ENCODE measurements at regions not wholly inside any gene's neighbourhood (a gene's known extent, or its start where the extent isn't known, plus 50 kb on each side); places are given as distances from the start of the nearest gene placed in this dataset.

GRCh38 chr11:64477675-64478074 lies 78.1 kb upstream of the SLC22A11 start:
- H3F3A ChIP-seq (ENCODE audit: insufficient read depth, low read length): no peaks in the 10 kb centered on the region
- H3K4me3 ChIP-seq (ENCODE audit: low read length): no peak overlapping the region
- no peaks in the 10 kb centered on the region for H3K4me1 ChIP-seq (ENCODE audit: low read length)
- H3K9me2 ChIP-seq (replicated peaks; ENCODE audit: insufficient read depth, low read length): no peaks in the 10 kb centered on the region
- H4K20me1 ChIP-seq (ENCODE audit: insufficient read depth, low read length): no peaks in the 10 kb centered on the region
- no peaks in the 10 kb centered on the region for H3K36me3 ChIP-seq (replicated peaks; ENCODE audit: insufficient read depth, low read length)
- no peak overlapping the region for H3K27ac ChIP-seq (ENCODE audit: low read length)
- no peak overlapping the region for H3K4me2 ChIP-seq (ENCODE audit: low read depth, low read length)
- TF ChIP-seq EZH2phosphoT487 (IDR thresholded peaks at IDR 0.05; ENCODE audit: low read length) (no peak), EZH2 (optimal IDR thresholded peaks at IDR 0.05; ENCODE audit: low read depth, low read length) (no peak), CTCF (IDR thresholded peaks at IDR 0.05; ENCODE audit: low read length) (no peak)
- H3K9me3 ChIP-seq (replicated peaks; ENCODE audit: insufficient read depth, low read length): no peaks in the 10 kb centered on the region
- no peak overlapping the region for H2AFZ ChIP-seq (ENCODE audit: low read length)
- no peak for DNase-seq
- H3K9ac ChIP-seq (ENCODE audit: low read length): no peak overlapping the region
- H3K79me2 ChIP-seq (ENCODE audit: low read length): no peaks in the 10 kb centered on the region
- peaks cover 94% of the 10 kb centered on the region for H3K27me3 ChIP-seq (replicated peaks; ENCODE audit: insufficient read depth, low read length)

GRCh38 chr11:64482588-64482987 lies 73.2 kb upstream of the SLC22A11 start:
- Histone ChIP-seq H3K4me1 (ENCODE audit: low read length) (no peaks in the 10 kb centered on the region), H2AFZ (ENCODE audit: low read length) (no peak overlapping the region), H3K27ac (ENCODE audit: low read length) (no peak overlapping the region), H3K79me2 (ENCODE audit: low read length) (no peaks in the 10 kb centered on the region), H3K36me3 (replicated peaks; ENCODE audit: insufficient read depth, low read length) (no peaks in the 10 kb centered on the region), H3K4me2 (ENCODE audit: low read depth, low read length) (no peak overlapping the region), H3K9ac (ENCODE audit: low read length) (no peak overlapping the region), H3F3A (ENCODE audit: insufficient read depth, low read length) (no peaks in the 10 kb centered on the region), H3K27me3 (replicated peaks; ENCODE audit: insufficient read depth, low read length) (peaks cover 92% of the 10 kb centered on the region), H3K4me3 (ENCODE audit: low read length) (no peak overlapping the region), H3K9me3 (replicated peaks; ENCODE audit: insufficient read depth, low read length) (no peaks in the 10 kb centered on the region), H3K9me2 (replicated peaks; ENCODE audit: insufficient read depth, low read length) (no peaks in the 10 kb centered on the region), H4K20me1 (ENCODE audit: insufficient read depth, low read length) (no peaks in the 10 kb centered on the region)
- TF ChIP-seq CTCF (IDR thresholded peaks at IDR 0.05; ENCODE audit: low read length) (no peak), EZH2phosphoT487 (IDR thresholded peaks at IDR 0.05; ENCODE audit: low read length) (no peak), EZH2 (optimal IDR thresholded peaks at IDR 0.05; ENCODE audit: low read depth, low read length) (no peak)
- no peak for DNase-seq

GRCh38 chr11:64484191-64485022 lies 71.3 kb upstream of the SLC22A11 start:
- H3F3A ChIP-seq (ENCODE audit: insufficient read depth, low read length): no peaks in the 10 kb centered on the region
- H4K20me1 ChIP-seq (ENCODE audit: insufficient read depth, low read length): no peaks in the 10 kb centered on the region
- TF ChIP-seq EZH2phosphoT487 (IDR thresholded peaks at IDR 0.05; ENCODE audit: low read length) (no peak), EZH2 (optimal IDR thresholded peaks at IDR 0.05; ENCODE audit: low read depth, low read length) (no peak), CTCF (IDR thresholded peaks at IDR 0.05; ENCODE audit: low read length) (no peak)
- H3K27me3 ChIP-seq (replicated peaks; ENCODE audit: insufficient read depth, low read length): peaks cover 92% of the 10 kb centered on the region
- no peak overlapping the region for H3K4me2 ChIP-seq (ENCODE audit: low read depth, low read length)
- no peaks in the 10 kb centered on the region for H3K36me3 ChIP-seq (replicated peaks; ENCODE audit: insufficient read depth, low read length)
- H3K9me2 ChIP-seq (replicated peaks; ENCODE audit: insufficient read depth, low read length): no peaks in the 10 kb centered on the region
- H3K4me3 ChIP-seq (ENCODE audit: low read length): no peak overlapping the region
- H3K4me1 ChIP-seq (ENCODE audit: low read length): no peaks in the 10 kb centered on the region
- H3K9me3 ChIP-seq (replicated peaks; ENCODE audit: insufficient read depth, low read length): no peaks in the 10 kb centered on the region
- no peak overlapping the region for H3K9ac ChIP-seq (ENCODE audit: low read length)
- H3K79me2 ChIP-seq (ENCODE audit: low read length): no peaks in the 10 kb centered on the region
- H3K27ac ChIP-seq (ENCODE audit: low read length): no peak overlapping the region
- H2AFZ ChIP-seq (ENCODE audit: low read length): no peak overlapping the region
- no peak for DNase-seq

Data from MM.1S (cell line).